GM19438 (cell line): ENCODE measurements at regions not wholly inside any gene's neighbourhood (a gene's known extent, or its start where the extent isn't known, plus 50 kb on each side); places are given as distances from the start of the nearest gene placed in this dataset.
"Not testable (repeated sequence)": the region's sequence is repeated elsewhere in the genome, so short reads cannot be mapped to it uniquely, and the experiment has no call there.

Source experiments
- ATAC-seq: cut with Tn5 transposase; IDR thresholded peaks from one replicate; pipeline ENCODE4 v1.9.1; 2021; ENCODE audit warnings: low read depth; ENCODE audit not compliant: unreplicated experiment

DNA sequence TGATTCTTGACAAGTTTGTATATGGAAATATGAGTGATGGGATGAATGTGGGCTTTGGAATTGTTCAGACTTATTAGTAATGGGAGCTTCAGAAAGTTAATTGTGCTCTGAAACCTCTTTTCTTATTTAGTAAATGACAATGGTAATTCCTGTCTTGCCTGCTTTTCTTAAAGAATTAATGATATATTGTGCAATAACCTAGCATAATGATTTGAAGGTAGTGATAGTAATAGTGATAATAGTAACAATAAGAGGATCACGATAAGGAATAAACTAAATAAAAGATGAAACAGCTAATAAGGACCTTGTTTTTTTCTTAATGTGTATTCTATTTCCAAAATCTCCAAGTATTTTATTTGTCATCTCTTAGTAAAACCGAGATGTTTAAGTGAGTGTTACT lies 245.0 kb upstream of the CPHXL start:
- ATAC-seq: no peak

GRCh38 chr16:75983296-75983695 lies 257.0 kb upstream of the CPHXL start:
- ATAC-seq: no peak

DNA sequence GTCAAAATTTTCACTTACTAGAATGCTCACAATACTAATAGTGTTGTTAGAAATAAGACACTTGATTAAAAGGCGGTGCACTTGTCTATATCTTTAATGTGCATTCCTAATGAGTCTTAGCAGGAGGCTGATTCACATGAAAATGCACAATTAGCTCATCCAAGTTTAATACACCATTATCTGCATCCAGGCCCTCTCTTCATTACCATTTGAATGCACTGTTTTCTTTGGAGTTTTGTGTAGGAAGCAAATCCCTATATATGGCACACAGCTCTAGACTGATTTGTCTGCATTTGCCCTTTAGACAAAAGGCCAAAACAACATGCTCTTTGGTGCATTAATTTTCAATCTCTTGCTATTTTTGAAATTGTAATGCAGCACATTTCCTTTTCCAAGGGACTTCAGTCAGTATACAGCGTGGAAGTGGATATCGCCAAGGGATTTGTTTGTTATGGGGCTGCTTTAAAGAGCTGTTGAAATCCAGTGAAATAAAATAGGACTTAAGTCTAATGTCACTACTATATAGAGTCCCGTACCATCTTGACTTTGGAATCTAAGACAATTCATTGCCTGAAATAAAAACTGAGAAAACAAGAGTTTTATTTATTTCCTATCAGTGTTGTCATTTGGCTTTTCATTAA lies 257.6 kb upstream of the CPHXL start:
- ATAC-seq: no peak

- no peak for ATAC-seq
Observed at GRCh38 chr16:75987323-75987722, 261.0 kb upstream of the CPHXL start.

- ATAC-seq: no peak
Observed at GRCh38 chr16:75996491-75996890, 270.2 kb upstream of the CPHXL start.

DNA sequence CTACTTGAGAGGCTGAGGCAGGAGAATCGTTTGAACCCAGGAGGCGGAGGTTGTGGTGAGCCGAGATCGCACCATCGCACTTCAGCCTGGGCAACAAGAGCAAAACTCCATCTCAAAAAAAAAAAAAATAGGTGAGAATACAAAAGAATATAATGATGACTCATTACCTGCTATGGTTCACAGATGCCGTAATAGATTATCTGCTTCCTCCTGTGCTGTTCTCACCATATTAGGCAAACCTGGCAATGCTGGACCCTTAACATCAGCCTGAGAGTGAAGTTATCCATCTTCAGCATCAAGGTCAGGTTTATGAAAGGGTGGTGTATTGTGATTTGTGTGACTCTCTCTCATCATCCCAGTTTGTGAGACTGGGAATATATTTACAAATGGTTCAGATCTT lies 271.3 kb upstream of the CPHXL start:
- no peak for ATAC-seq

- ATAC-seq: no peak
Observed at GRCh38 chr16:76007645-76008044, 269.6 kb upstream of the CNTNAP4 start.

DNA sequence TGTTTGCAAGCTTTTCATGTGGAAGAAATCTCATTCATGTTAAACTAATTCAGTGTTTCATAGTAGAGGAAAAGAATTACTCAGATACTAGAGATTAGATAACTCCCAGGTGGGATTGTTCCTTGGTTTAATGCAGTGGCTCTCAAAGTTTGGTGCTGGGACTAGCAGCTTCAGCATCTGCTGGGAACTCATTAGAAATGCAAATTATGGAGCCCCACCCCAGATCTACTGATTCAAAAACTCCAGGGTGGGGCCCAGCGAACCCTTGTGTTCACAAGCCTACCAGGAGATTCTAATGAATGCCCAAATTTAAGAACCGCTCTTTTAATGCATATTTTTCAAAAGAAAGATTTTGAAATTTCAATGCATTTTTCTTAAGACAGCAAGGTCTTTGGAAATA lies 253.4 kb upstream of the CNTNAP4 start:
- no peak for ATAC-seq

DNA sequence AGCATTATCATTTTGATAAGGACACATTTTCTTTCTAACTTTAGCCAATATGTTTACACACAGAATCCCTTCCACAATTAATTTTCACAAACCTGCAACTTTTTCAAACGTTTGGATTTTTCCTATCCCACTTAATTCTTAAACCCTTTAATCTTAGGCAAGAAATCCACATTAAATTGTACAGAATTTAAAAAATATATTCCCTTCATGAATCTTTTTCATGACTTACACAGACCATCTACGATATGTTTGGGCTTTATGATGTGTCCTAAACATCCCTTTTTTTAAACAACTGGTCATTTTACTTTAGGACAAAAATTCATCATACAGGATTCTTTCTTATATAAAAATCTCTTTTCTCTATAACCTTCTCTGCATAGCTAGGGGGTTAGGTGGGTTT lies 241.5 kb upstream of the CNTNAP4 start:
- ATAC-seq: no peak

- ATAC-seq: no peak
Observed at GRCh38 chr16:76038097-76038496, 239.1 kb upstream of the CNTNAP4 start.

- ATAC-seq: no peak
Observed at GRCh38 chr16:76052725-76053124, 224.5 kb upstream of the CNTNAP4 start.

DNA sequence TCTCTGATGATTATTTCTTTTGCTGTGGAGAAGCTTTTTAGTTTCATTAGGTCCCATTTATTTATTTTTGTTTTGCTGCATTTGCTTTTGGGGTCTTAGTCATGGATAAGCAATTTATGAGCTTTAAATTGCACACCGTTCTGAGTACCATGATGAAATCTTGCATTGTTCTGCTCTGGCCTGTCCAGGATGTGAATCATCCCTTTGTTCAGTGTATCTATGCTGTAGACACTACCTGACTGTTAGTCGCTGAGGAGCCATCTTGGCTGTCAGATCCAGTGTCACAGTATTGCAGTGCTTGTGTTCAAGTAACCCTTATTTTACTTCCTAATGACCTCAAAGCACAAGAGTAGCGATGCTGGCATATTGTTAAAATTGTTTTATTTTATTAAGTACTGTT lies 218.0 kb upstream of the CNTNAP4 start:
- no peak for ATAC-seq

- no peak for ATAC-seq
Observed at GRCh38 chr16:76059701-76060100, 217.5 kb upstream of the CNTNAP4 start.

DNA sequence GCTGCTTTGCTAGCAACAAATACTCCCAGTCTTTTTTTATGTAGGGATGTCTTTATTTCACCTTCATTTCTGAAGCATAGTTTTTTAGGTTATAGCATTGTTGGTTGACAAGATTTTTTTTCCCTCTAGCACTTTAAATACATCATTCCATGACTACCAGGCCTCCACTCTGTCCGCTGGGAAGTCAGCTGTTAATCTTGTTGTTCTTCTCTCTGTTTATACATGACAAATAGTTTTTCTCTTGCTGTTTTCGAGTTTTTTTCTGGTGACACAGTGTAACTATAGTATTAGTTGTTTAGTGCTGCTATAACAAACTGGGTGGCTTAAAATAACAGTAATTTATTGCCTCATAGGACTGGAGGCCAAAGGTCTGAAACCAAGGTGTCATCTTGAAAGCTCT lies 205.5 kb upstream of the CNTNAP4 start:
- ATAC-seq: no peak

- no peak for ATAC-seq
Observed at GRCh38 chr16:76081967-76082366, 195.2 kb upstream of the CNTNAP4 start.

GRCh38 chr16:76106647-76107046 lies 170.6 kb upstream of the CNTNAP4 start:
- ATAC-seq: no peak

DNA sequence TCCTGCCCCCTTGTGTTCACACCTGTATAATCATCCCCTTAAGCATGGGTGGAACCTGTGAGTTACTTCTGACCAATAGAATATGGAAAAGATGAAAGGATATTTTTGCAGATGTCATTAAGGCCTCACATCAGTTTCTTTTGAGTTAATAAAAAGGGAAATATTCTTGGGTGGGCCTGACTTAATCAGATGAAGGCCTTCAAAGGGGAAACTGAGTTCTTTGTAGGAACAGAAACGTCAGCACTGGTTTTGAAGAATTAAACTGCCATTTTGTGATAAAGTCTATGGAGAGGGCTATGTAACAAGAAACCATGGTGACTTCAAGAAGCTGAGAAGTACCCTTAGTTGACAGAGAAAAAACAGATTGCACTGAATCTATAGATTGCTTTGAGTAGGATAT lies 168.7 kb upstream of the CNTNAP4 start:
- ATAC-seq: no peak

DNA sequence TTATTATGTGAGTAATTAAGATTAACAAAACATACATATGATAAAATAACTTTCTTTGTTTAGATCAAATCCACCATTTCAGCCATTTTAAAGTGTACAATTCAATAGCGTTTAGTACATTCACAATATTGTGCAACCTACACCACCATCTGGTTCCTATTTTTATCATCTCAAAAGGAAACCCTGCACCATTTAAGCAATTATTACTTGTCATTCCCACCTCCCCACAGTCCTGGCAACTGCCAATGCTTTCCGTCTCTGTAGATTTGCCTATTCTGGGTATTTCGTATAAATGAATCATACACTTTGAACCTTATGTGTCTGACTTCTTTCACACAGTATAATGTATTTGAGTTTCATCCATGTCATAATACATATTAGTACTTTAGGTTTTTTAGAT lies 162.5 kb upstream of the CNTNAP4 start:
- ATAC-seq: no peak

GRCh38 chr16:76118344-76118743 lies 158.9 kb upstream of the CNTNAP4 start:
- no peak for ATAC-seq

DNA sequence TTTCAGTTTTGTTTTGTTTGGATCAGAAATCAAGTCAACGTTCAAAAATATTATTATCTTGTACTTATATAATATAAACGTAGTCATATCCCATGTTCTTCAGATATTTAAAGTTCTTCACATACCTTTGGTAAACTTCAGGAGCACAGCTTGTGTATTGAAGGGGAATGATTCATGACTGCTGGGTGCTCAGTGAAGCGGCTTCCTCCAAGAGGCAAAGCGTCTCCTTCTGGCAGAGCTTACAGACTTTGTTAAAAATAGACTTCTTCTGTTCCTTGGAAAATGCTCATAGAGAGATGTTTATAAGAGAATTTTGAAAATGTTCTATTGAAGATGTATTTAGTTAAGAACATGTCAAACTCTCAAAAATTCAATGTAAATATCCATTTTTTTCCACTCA lies 155.6 kb upstream of the CNTNAP4 start:
- ATAC-seq: no peak

GRCh38 chr16:76123966-76124365 lies 153.2 kb upstream of the CNTNAP4 start:
- no peak for ATAC-seq

DNA sequence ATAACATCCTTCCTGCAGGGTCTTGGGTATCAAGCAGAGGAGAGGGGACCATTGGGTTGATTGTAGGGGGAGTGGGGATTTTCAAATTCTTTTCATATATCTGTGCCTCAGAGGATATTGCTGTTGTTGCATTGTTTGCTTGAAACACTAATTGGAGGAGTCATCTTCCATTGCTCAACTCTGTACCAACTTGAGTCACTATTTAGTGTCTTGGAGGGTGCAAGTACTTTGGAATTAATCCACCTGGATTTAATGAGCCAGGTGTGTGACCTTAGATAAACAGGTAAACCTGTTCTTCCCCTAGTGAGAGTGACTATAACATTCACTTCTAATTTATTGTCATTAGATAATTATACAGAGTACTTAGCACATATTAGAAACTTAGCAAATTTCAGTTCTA lies 151.3 kb upstream of the CNTNAP4 start:
- ATAC-seq: no peak

- not testable (repeated sequence) for ATAC-seq
Observed at GRCh38 chr16:76138056-76138455, 139.1 kb upstream of the CNTNAP4 start.
